ENCODE measurements at regions not wholly inside any gene's neighbourhood (a gene's known extent, or its start where the extent isn't known, plus 50 kb on each side); places are given as distances from the start of the nearest gene placed in this dataset.

GRCh38 chr3:72042397-72043203 lies 257.7 kb upstream of the PROK2 start:
- H3K36me3 ChIP-seq (ENCODE audit: control insufficient read depth in 2 of 2, extremely low read depth in 1 of 2, insufficient read depth in 2 of 2, low read length in 2 of 2): no peaks in the 10 kb centered on the region
- dilution Hi-C loops (cut with MboI; ENCODE audit: extremely low pct_ligation_motif_present, low sequenced_read_pairs): no loop called here
- ChIA-PET POLR2A (no interaction called here), CTCF (no interaction called here)
- H3K79me2 ChIP-seq (ENCODE audit: control insufficient read depth, insufficient read depth, low read length): no peaks in the 10 kb centered on the region
- DNase-seq (ENCODE audit: low read depth, low spot score) (no peak), FAIRE-seq (no peak)
- no TSS peak for BruUV-seq (replicated peaks)
- H2AFZ ChIP-seq (ENCODE audit: low read depth, low read length): no peak overlapping the region
- H3K27ac ChIP-seq (ENCODE audit: insufficient read depth, low read depth, low read length): no peak overlapping the region
- no peak overlapping the region for H3K4me2 ChIP-seq (ENCODE audit: insufficient read depth, low read length)
- no peaks in the 10 kb centered on the region for H4K20me1 ChIP-seq (replicated peaks; ENCODE audit: control insufficient read depth, extremely low read depth, insufficient read depth, low read length)
- H3K4me3 ChIP-seq (replicated peaks in 1 of 3; ENCODE audit: insufficient read depth in 1 of 3, low read depth in 1 of 3, low read length in 3 of 3): no peak overlapping the region
- intact Hi-C loops (cut with micrococcal nuclease): no loop called here
- H3K9me3 ChIP-seq (replicated peaks; ENCODE audit: control insufficient read depth, insufficient read depth, low read length): no peaks in the 10 kb centered on the region
- no peaks in the 10 kb centered on the region for H3K9me1 ChIP-seq (replicated peaks; ENCODE audit: control insufficient read depth, extremely low read depth, insufficient read depth, low read length)
- H3K9ac ChIP-seq (replicated peaks; ENCODE audit: extremely low read depth, insufficient read depth, low read length): no peak overlapping the region
- no peak for TF ChIP-seq CTCF (IDR thresholded peaks at IDR 0.05; ENCODE audit: extremely low read depth in 1 of 2, insufficient read depth in 1 of 2, low read depth in 1 of 2, low read length in 2 of 2)
- TF ChIP-seq MAX (IDR thresholded peaks at IDR 0.05; ENCODE audit: insufficient read depth, insufficient read length): no peak
- TF ChIP-seq MYC (IDR thresholded peaks at IDR 0.05; ENCODE audit: low read depth, low read length): no peak
- no peak for TF ChIP-seq JUN (IDR thresholded peaks at IDR 0.05; ENCODE audit: borderline replicate concordance, insufficient read depth, insufficient read length, low read depth)
- TF ChIP-seq FOS (IDR thresholded peaks at IDR 0.05; ENCODE audit: borderline replicate concordance, insufficient read depth, low read length): no peak
- TF ChIP-seq GATA2 (IDR thresholded peaks at IDR 0.05; ENCODE audit: insufficient read depth, insufficient read length, low read depth, low read length): no peak
- no peaks in the 10 kb centered on the region for H3K27me3 ChIP-seq (ENCODE audit: control insufficient read depth in 2 of 2, insufficient read depth in 2 of 2, low read length in 2 of 2)
- no peaks in the 10 kb centered on the region for H3K4me1 ChIP-seq (ENCODE audit: control insufficient read depth, extremely low read depth, insufficient read depth, low read length)

All from endothelial cell of umbilical vein (primary cell).